Keratinocyte (primary cell): ENCODE measurements at regions not wholly inside any gene's neighbourhood (a gene's known extent, or its start where the extent isn't known, plus 50 kb on each side); places are given as distances from the start of the nearest gene placed in this dataset.
A peak's percentile ranks its signal among the peaks of the same experiment; 100 is the strongest.

Experiments
- DNase-seq: peaks from one replicate; pipeline ENCODE4 v3.0.0-alpha.2; 2011; ENCODE audit warnings: low read depth, missing footprints, low spot score
- FAIRE-seq: peaks from 2 replicates; lab custom pipeline; 2011; peaks lifted over from hg19 to GRCh38; lab: Jason Lieb, UNC
- H2AFZ ChIP-seq: 2 replicates; pipeline ENCODE4 v1.6.0; 2012; ENCODE audit warnings: low read length, control low read depth, inconsistent platforms; ENCODE audit not compliant: control insufficient read depth
- H3K27ac ChIP-seq: 2 replicates; pipeline ENCODE4 v1.5.1; 2011; ENCODE audit warnings: low read length; ENCODE audit not compliant: control insufficient read depth, insufficient read depth
- H3K27me3 ChIP-seq: 3 replicates; pipeline ENCODE4 v1.6.0; 2011; ENCODE audit warnings: low read length; ENCODE audit not compliant: control insufficient read depth, insufficient read depth; ENCODE audit errors: extremely low read depth
- H3K36me3 ChIP-seq, 2 experiments: 2 replicates in 1 of 2; 3 replicates in 1 of 2; pipeline ENCODE4 v1.5.1; 2011; ENCODE audit warnings: low read length in 2 of 2, mild to moderate bottlenecking in 1 of 2; ENCODE audit not compliant: control insufficient read depth in 2 of 2, insufficient read depth in 2 of 2; ENCODE audit errors: extremely low read depth in 1 of 2
- H3K4me1 ChIP-seq: 3 replicates; pipeline ENCODE4 v1.5.1; 2011; ENCODE audit warnings: low read length; ENCODE audit not compliant: control insufficient read depth, insufficient read depth; ENCODE audit errors: extremely low read depth
- H3K4me2 ChIP-seq: 3 replicates; pipeline ENCODE4 v1.6.0; 2011; ENCODE audit warnings: low read depth, low read length; ENCODE audit not compliant: control insufficient read depth, insufficient read depth; ENCODE audit errors: extremely low read depth
- H3K4me3 ChIP-seq, 3 experiments: fragments of 200-600 bp in 1 of 3; sonication (generic) in 1 of 3; 2 replicates in 2 of 3; 3 replicates in 1 of 3; pipeline ENCODE4 v1.5.1; 2011 to 2016; ENCODE audit warnings: low read length in 3 of 3, mild to moderate bottlenecking in 3 of 3, control low read depth in 2 of 3, inconsistent platforms in 1 of 3, low read depth in 1 of 3, mixed read lengths in 1 of 3, mixed run types in 1 of 3, moderate library complexity in 1 of 3; ENCODE audit not compliant: control insufficient read depth in 2 of 3, insufficient read depth in 2 of 3; ENCODE audit errors: extremely low read depth in 1 of 3
- H3K79me2 ChIP-seq: 2 replicates; pipeline ENCODE4 v1.6.0; 2012; ENCODE audit warnings: low read length; ENCODE audit not compliant: control insufficient read depth, insufficient read depth
- H3K9ac ChIP-seq: 3 replicates; pipeline ENCODE4 v1.6.0; 2011; ENCODE audit warnings: low read length; ENCODE audit not compliant: control insufficient read depth, insufficient read depth; ENCODE audit errors: extremely low read depth
- H3K9me1 ChIP-seq: 3 replicates; pipeline ENCODE4 v1.6.0; 2011; ENCODE audit warnings: low read length; ENCODE audit not compliant: control insufficient read depth, insufficient read depth; ENCODE audit errors: extremely low read depth
- H3K9me3 ChIP-seq: 2 replicates; pipeline ENCODE4 v1.5.1; 2012; ENCODE audit warnings: low read depth, low read length; ENCODE audit not compliant: control insufficient read depth
- H4K20me1 ChIP-seq: 3 replicates; pipeline ENCODE4 v1.6.0; 2011; ENCODE audit warnings: low read length; ENCODE audit not compliant: control insufficient read depth, insufficient read depth; ENCODE audit errors: extremely low read depth
- EZH2 ChIP-seq: IDR thresholded peaks from one replicate; pipeline ENCODE4 v1.6.1; 2012; ENCODE audit warnings: inconsistent platforms, mild to moderate bottlenecking, low read length, moderate library complexity
- dilution Hi-C: fragments of 300-500 bp; cut with MboI; formaldehyde crosslinking; loops from one replicate; pipeline ENCODE4 v1.7.0; 2020; ENCODE audit warnings: low sequenced_read_pairs; ENCODE audit not compliant: extremely low pct_ligation_motif_present
- TF ChIP-seq, protein P1 (sequence below), 3 experiments: IDR thresholded peaks in 1 of 3; conservative IDR thresholded peaks in 1 of 3; optimal IDR thresholded peaks in 1 of 3; 2 replicates in 2 of 3; 3 replicates in 1 of 3; pipeline versions ENCODE3 to v1.5.1; 2011; ENCODE audit warnings: low read length in 3 of 3, mild to moderate bottlenecking in 3 of 3, moderate library complexity in 2 of 3, control low read depth in 1 of 3, inconsistent platforms in 1 of 3; ENCODE audit not compliant: insufficient read depth in 2 of 3; ENCODE audit errors: extremely low read depth in 1 of 3

DNA sequence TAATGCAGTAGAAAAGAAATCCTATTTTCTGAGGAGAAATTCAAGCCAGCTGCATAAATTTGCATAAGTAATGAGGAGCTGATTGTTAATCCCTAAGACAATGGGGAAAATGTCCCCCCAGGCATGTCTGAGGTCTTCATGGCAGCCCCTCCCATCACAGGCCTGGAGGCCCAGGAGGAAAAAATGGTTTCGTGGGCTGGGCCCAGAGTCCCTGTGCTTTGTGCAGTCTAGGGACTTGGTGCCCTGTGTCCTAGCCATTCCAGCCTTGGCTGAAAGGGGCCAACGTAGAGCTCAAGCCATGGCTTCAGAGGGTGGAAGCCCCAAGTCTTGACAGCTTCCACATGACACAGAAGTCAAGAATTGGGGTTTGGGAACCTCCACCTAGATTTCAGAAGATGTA is 357.5 kb downstream of the SPATA31D1 start:
- Histone ChIP-seq H2AFZ (no peak overlapping the region), H3K9ac (no peak overlapping the region), H3K27ac (no peak overlapping the region), H3K4me3 (no peak overlapping the region), H3K4me1 (no peaks in the 10 kb centered on the region), H3K36me3 (no peaks in the 10 kb centered on the region), H3K79me2 (no peaks in the 10 kb centered on the region), H3K9me3 (peaks cover 8% of the 10 kb centered on the region), H4K20me1 (no peaks in the 10 kb centered on the region), H3K4me2 (no peak overlapping the region), H3K27me3 (no peaks in the 10 kb centered on the region), H3K9me1 (no peaks in the 10 kb centered on the region)
- dilution Hi-C loops, result no loop called here
- no peak for DNase-seq
- TF ChIP-seq, protein P1, sequence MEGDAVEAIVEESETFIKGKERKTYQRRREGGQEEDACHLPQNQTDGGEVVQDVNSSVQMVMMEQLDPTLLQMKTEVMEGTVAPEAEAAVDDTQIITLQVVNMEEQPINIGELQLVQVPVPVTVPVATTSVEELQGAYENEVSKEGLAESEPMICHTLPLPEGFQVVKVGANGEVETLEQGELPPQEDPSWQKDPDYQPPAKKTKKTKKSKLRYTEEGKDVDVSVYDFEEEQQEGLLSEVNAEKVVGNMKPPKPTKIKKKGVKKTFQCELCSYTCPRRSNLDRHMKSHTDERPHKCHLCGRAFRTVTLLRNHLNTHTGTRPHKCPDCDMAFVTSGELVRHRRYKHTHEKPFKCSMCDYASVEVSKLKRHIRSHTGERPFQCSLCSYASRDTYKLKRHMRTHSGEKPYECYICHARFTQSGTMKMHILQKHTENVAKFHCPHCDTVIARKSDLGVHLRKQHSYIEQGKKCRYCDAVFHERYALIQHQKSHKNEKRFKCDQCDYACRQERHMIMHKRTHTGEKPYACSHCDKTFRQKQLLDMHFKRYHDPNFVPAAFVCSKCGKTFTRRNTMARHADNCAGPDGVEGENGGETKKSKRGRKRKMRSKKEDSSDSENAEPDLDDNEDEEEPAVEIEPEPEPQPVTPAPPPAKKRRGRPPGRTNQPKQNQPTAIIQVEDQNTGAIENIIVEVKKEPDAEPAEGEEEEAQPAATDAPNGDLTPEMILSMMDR (optimal IDR thresholded peaks at IDR 0.05 in 1 of 3, IDR thresholded peaks at IDR 0.05 in 1 of 3, conservative IDR thresholded peaks at IDR 0.05 in 1 of 3; ENCODE audit: extremely low read depth in 1 of 3, insufficient read depth in 2 of 3, low read length in 3 of 3), result no peak
- no peak for TF ChIP-seq EZH2
- FAIRE-seq, result no peak

DNA sequence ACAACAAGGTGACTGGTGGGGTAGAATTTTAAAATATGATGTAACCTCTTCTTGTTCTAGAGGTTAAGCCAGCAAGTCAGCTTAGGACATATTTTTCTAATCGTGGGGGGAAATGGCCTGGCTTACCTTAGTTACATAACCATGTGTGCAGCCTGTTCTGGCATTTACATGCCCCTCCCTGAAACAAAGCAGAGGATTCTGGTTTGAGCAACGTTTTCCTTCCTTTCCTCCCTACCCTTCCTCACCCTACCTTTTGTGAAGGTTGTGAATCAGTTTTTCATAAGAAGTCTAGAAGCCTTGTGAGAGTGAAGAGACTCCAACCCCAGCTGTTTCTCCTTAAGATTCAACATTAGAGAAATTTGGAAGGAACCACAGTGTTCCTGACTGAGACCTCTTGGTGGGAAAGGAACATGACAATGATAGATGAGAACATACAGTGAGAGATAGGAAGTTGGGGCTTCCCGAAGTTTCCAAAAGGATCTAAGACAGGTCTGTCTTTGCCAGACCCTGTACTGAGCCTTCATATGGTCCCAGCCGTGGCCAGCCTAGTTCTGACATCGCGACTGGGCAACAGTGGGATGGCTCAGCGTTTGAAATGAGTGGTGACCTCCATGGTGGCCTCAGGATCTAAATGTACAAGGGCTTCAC is 365.2 kb downstream of the SPATA31D1 start:
- TF ChIP-seq EZH2, result no peak
- TF ChIP-seq, protein P1 (optimal IDR thresholded peaks at IDR 0.05 in 1 of 3, IDR thresholded peaks at IDR 0.05 in 1 of 3, conservative IDR thresholded peaks at IDR 0.05 in 1 of 3; ENCODE audit: extremely low read depth in 1 of 3, insufficient read depth in 2 of 3, low read length in 3 of 3), result no peak

More for the DNA sequence above, 365.2 kb downstream of the SPATA31D1 start:
- Histone ChIP-seq H3K9ac (peak overlapping the region; percentile 19), H2AFZ (peak overlapping the region; percentile 47), H3K36me3 (no peaks in the 10 kb centered on the region), H4K20me1 (no peaks in the 10 kb centered on the region), H3K27ac (peak overlapping the region; percentile 84), H3K4me3 (no peak overlapping the region), H3K4me1 (peaks cover 37% of the 10 kb centered on the region), H3K4me2 (peak overlapping the region; percentile 31), H3K27me3 (no peaks in the 10 kb centered on the region), H3K9me1 (no peaks in the 10 kb centered on the region), H3K9me3 (no peaks in the 10 kb centered on the region), H3K79me2 (no peaks in the 10 kb centered on the region)
- DNase-seq, result no peak
- dilution Hi-C loops, result no loop called here
- FAIRE-seq, result peak; percentile 90
